ENCODE measurements at regions not wholly inside any gene's neighbourhood (a gene's known extent, or its start where the extent isn't known, plus 50 kb on each side); places are given as distances from the start of the nearest gene placed in this dataset.

- no peak for DNase-seq
These were observed 87.9 kb upstream of the GRIA1 start for GRCh38 chr5:153402550-153402949.

- no peak for DNase-seq
These were observed 87.0 kb upstream of the GRIA1 start for GRCh38 chr5:153403470-153403869.

- no peak for DNase-seq
These were observed 85.7 kb upstream of the GRIA1 start for GRCh38 chr5:153404747-153405146.

GRCh38 chr5:153421676-153422075 lies 68.8 kb upstream of the GRIA1 start:
- DNase-seq: no peak

GRCh38 chr5:153425914-153426313 lies 64.6 kb upstream of the GRIA1 start:
- DNase-seq: no peak

- no peak for DNase-seq
These were observed 60.6 kb upstream of the GRIA1 start for GRCh38 chr5:153429761-153430380.

- DNase-seq: no peak
These were observed 57.9 kb upstream of the GRIA1 start for GRCh38 chr5:153432583-153432982.

GRCh38 chr5:153437251-153437650 lies 53.2 kb upstream of the GRIA1 start:
- no peak for DNase-seq

GRCh38 chr5:153439130-153439529 lies 51.3 kb upstream of the GRIA1 start:
- no peak for DNase-seq
